HG03196 (cell line): ENCODE measurements at regions not wholly inside any gene's neighbourhood (a gene's known extent, or its start where the extent isn't known, plus 50 kb on each side); places are given as distances from the start of the nearest gene placed in this dataset.
A peak's percentile ranks its signal among the peaks of the same experiment; 100 is the strongest.
"Not testable (repeated sequence)": the region's sequence is repeated elsewhere in the genome, so short reads cannot be mapped to it uniquely, and the experiment has no call there.

Experiments used
- ATAC-seq: cut with Tn5 transposase; IDR thresholded peaks from one replicate; pipeline ENCODE4 v1.9.1; 2021; ENCODE audit not compliant: unreplicated experiment

DNA sequence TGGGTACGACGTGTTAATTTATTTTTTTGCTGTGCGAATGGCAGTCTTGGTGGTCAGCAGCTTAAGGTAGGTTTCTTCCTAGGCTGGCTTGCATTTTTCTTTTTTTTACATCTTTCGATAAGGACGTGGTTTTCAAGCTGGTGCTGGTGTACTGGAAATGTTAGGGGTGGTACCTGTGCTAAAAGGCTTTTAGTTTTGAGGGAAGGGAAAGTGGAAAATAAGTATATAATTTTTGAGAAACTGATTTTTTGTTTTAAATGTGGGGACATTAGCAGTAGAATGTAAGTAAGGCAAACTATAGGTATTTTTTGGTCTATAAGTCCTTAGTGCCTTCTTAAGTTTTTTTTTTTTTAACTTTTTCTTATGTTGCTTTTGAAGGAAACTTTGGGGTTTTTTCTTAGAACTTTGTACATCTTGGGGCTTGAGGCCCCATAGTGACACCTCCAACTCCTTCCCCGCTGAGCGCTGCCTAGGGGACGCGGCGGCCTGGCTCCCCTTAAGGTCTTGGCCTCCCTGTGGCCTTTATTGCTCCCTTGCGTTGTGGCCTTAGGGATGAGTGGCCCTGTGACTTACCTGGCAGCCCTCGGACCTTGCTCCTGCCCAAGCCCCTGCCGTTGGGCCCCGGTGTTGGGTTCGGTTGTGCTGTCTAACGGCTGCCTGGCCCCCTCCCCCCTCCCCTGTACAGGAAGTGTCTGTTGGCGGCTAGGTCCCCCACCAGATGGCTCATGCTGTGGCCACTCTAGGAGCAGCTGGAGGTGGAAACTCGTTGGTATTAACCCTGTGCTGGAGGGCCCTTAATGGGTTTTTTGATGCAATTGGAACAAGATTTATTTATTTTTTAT is 88.0 kb upstream of the RPRML start:
- ATAC-seq: peak; percentile 77

DNA sequence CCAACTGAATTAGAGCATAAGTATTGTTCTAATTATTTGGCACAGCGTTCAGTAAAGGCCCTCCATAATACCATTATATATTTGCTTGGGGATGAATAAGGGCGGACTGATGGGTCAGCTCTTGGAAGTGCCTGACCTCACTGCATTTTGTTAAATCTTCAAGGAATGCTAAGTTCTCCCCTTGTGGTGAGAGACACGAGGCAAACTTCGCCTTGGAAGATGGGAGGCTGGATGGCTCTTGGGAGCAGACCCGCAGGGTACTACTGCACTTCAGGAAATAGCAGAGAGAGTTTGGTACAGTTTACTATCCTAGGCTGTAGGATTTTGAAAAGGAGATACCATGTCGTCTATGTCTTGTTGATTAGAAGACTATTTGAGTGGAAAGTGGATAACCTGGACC is 87.0 kb upstream of the RPRML start:
- no peak for ATAC-seq

DNA sequence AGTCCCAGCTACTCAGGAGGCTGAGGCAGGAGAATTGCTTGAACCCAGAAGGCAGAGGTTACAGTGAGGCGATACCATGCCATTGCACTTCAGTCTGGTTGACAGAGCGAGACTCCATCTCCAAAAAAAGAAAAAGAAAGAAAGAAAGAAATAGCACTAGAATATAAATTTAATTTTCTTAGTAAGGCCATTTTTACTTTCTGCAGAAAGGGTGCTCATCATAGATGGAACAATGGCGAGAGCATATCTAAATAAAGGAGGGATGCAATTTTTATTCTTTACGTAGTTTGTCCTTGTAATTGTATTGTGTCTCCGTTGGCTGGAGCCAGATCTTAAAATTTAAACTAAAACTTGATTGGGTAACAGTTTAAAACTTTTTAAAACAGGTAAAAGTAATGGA is 85.6 kb upstream of the RPRML start:
- no peak for ATAC-seq

DNA sequence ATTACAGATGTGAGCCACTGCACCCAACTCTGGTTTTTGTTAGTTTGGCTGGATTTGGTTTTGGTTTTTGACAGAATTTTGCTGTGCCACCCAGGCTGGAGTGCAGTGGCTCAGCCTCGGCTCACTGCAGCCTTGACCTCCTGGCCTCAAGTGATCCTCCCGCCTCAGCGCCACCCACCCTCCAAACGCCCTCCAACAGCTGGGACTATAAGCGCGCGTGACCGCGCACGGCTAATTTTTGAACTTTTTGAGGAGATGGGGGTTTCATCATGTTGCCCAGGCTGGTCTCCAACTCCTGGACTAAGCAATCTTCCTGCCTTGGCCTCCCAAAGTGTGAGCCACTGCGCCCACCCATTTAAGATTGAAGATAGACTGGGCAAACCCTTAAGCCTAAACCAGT is 84.4 kb upstream of the RPRML start:
- no peak for ATAC-seq

DNA sequence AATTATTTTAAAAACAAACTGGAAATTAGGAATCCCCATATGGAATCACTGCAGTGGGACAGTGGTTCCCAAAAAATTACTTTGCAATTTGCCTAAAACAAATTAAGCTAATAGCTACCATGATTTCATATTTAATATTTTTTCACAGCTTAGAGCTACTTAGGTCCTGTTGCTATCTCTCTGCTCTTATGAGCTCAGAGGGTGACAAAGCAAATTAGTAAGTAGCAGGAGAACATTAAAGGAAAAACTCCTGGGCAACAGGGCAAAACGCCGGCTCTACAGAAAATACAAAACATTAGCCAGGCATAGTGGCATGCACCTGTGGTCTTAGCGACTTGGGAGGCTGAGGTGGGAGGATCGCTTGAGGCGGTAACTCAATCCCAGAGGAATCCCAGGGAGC is 83.8 kb upstream of the RPRML start:
- not testable (repeated sequence) for ATAC-seq

DNA sequence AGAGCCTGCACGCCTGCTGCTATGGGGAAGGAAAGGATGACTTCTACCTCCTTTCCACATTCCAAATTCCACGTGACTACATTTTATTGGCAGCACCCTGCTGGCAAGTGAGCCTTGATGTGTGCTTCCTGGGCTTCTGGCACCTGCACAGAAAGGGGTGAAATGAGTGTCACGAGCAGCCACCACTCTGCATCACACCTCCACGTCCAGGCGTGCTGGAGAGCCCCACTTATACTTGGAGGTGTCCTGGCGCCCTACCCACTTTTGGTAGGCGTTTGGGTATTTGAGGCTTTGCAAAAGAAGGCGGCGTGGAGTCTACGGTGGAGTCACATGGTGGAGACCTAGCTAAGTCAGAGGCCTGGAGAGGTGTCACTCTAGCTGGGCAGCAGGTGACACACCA is 81.0 kb upstream of the RPRML start:
- not testable (repeated sequence) for ATAC-seq

DNA sequence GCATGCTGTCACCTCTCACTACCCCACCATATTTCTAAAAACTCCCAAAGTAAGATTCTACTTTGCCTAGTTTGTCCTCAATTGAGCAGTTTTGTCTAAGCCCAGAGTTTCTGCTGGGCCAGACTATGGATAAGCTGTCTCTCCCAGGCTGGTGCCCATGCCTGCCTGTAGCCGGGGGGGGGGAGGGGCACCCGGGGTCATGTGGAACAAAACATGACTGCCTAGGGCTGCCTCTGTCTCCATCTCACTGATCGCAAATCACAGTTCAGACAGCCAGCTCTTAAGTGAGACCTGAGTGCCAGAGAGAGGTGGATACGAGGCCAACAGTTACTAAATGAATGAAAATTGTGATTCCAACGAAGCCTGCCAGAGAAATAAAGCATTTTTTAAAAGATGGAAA is 78.8 kb upstream of the RPRML start:
- no peak for ATAC-seq

DNA sequence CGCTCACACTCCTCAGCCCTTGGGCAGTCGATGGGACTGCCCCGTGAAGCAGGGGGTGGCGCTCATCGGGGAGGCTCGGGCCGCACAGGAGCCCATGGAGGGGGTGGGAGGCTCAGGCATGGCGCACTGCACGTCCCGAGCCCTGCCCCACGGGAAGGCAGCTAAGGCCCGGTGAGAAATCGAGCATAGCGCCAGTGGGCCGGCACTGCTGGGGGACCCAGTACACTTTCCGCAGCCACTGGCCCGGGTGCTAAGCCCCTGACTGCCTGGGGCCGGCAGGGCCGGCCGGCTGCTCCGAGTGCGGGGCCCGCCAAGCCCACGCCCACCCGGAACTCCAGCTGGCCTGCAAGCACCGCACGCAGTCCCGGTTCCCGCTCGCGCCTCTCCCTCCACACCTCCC is 78.2 kb upstream of the RPRML start:
- ATAC-seq: not testable (repeated sequence)

DNA sequence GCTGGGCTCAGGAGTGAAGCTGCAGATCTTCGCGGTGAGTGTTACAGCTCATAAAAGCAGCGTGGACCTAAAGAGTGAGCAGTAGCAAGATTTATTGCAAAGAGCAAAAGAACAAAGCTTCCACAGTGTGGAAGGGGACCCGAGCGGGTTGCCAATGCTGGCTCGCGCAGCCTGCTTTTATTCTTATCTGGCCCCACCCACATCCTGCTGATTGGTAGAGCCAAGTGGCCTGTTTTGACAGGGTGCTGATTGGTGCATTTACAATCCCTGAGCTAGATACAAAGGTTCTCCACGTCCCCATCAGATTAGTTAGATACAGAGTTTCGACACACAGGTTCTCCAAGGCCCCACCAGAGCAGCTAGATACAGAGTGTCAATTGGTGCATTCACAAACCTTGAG is 77.6 kb upstream of the RPRML start:
- ATAC-seq: not testable (repeated sequence)
